ENCODE measurements at regions not wholly inside any gene's neighbourhood (a gene's known extent, or its start where the extent isn't known, plus 50 kb on each side); places are given as distances from the start of the nearest gene placed in this dataset.
"Not testable (repeated sequence)": the region's sequence is repeated elsewhere in the genome, so short reads cannot be mapped to it uniquely, and the experiment has no call there.

GRCh38 chr15:59841036-59841435, 151.9 kb upstream of the BNIP2 start:
- no peak for ATAC-seq (ENCODE audit: poor library complexity)
- intact Hi-C loops (cut with DNase I): no loop called here
- DNase-seq: no peak

GRCh38 chr15:59839906-59840305, 150.8 kb upstream of the BNIP2 start:
- ATAC-seq (ENCODE audit: poor library complexity): no peak
- intact Hi-C loops (cut with DNase I): no loop called here
- no peak for DNase-seq

GRCh38 chr15:59838900-59839299, 149.8 kb upstream of the BNIP2 start:
- no peak for ATAC-seq (ENCODE audit: poor library complexity)
- no peak for DNase-seq
- intact Hi-C loops (cut with DNase I): no loop called here

GRCh38 chr15:59835776-59836175, 146.7 kb upstream of the BNIP2 start:
- no peak for DNase-seq
- no peak for ATAC-seq (ENCODE audit: poor library complexity)
- intact Hi-C loops (cut with DNase I): no loop called here

- ATAC-seq (ENCODE audit: poor library complexity) (no peak), DNase-seq (no peak)
- intact Hi-C loops (cut with DNase I): no loop called here
These were observed 145.4 kb upstream of the BNIP2 start for GRCh38 chr15:59834528-59834927.

GRCh38 chr15:59833366-59833765, 144.2 kb upstream of the BNIP2 start:
- ATAC-seq (ENCODE audit: poor library complexity) (no peak), DNase-seq (no peak)
- intact Hi-C loops (cut with DNase I): no loop called here

- intact Hi-C loops (cut with DNase I): no loop called here
- DNase-seq (no peak), ATAC-seq (ENCODE audit: poor library complexity) (no peak)
These were observed 141.8 kb upstream of the BNIP2 start for GRCh38 chr15:59830873-59831272.

GRCh38 chr15:59830098-59830497, 141.0 kb upstream of the BNIP2 start:
- intact Hi-C loops (cut with DNase I): no loop called here
- ATAC-seq (ENCODE audit: poor library complexity) (no peak), DNase-seq (no peak)

- ATAC-seq (ENCODE audit: poor library complexity) (no peak), DNase-seq (no peak)
- intact Hi-C loops (cut with DNase I): no loop called here
These were observed 139.7 kb upstream of the BNIP2 start for GRCh38 chr15:59828861-59829260.

GRCh38 chr15:59828263-59828662, 139.1 kb upstream of the BNIP2 start:
- no peak for ATAC-seq (ENCODE audit: poor library complexity)
- intact Hi-C loops (cut with DNase I): no loop called here
- DNase-seq: no peak

- DNase-seq: no peak
- intact Hi-C loops (cut with DNase I): no loop called here
- no peak for ATAC-seq (ENCODE audit: poor library complexity)
These were observed 136.8 kb upstream of the BNIP2 start for GRCh38 chr15:59825901-59826300.

- no peak for DNase-seq
- no peak for ATAC-seq (ENCODE audit: poor library complexity)
- intact Hi-C loops (cut with DNase I): no loop called here
These were observed 132.2 kb upstream of the BNIP2 start for GRCh38 chr15:59821286-59821685.

GRCh38 chr15:59819092-59819491, 130.0 kb upstream of the BNIP2 start:
- intact Hi-C loops (cut with DNase I): no loop called here
- ATAC-seq (ENCODE audit: poor library complexity): no peak
- DNase-seq: no peak

- intact Hi-C loops (cut with DNase I): no loop called here
- ATAC-seq (ENCODE audit: poor library complexity): no peak
These were observed 129.2 kb upstream of the BNIP2 start for GRCh38 chr15:59818336-59818735.

GRCh38 chr15:59817834-59818233, 128.7 kb upstream of the BNIP2 start:
- ATAC-seq (ENCODE audit: poor library complexity) (no peak), DNase-seq (no peak)
- intact Hi-C loops (cut with DNase I): no loop called here

More at GRCh38 chr15:59818336-59818735, 129.2 kb upstream of the BNIP2 start:
- no peak for DNase-seq

GRCh38 chr15:59817053-59817452, 127.9 kb upstream of the BNIP2 start:
- DNase-seq (no peak), ATAC-seq (ENCODE audit: poor library complexity) (no peak)
- intact Hi-C loops (cut with DNase I): no loop called here

- intact Hi-C loops (cut with DNase I): no loop called here
- ATAC-seq (ENCODE audit: poor library complexity) (no peak), DNase-seq (no peak)
These were observed 125.3 kb upstream of the BNIP2 start for GRCh38 chr15:59814409-59814808.

- DNase-seq (no peak), ATAC-seq (ENCODE audit: poor library complexity) (no peak)
- intact Hi-C loops (cut with DNase I): no loop called here
These were observed 123.8 kb upstream of the BNIP2 start for GRCh38 chr15:59812889-59813288.

- DNase-seq: no peak
- intact Hi-C loops (cut with DNase I): no loop called here
- ATAC-seq (ENCODE audit: poor library complexity): no peak
These were observed 123.2 kb upstream of the BNIP2 start for GRCh38 chr15:59812250-59812870.

- DNase-seq; intact Hi-C loops (cut with DNase I); ATAC-seq (ENCODE audit: poor library complexity): not testable (repeated sequence)
These were observed 114.3 kb upstream of the BNIP2 start for GRCh38 chr15:59803293-59803966.

GRCh38 chr15:59801649-59802048, 112.5 kb upstream of the BNIP2 start:
- DNase-seq (no peak), ATAC-seq (ENCODE audit: poor library complexity) (no peak)
- intact Hi-C loops (cut with DNase I): no loop called here
